HepG2 (cell line): ENCODE measurements at regions not wholly inside any gene's neighbourhood (a gene's known extent, or its start where the extent isn't known, plus 50 kb on each side); places are given as distances from the start of the nearest gene placed in this dataset.

Source experiments
- ATAC-seq: fragments of 200-7000 bp; cut with Tn5 transposase; 3 replicates; pipeline ENCODE4 v1.9.1; 2020; ENCODE audit warnings: mild to moderate bottlenecking, moderate library complexity
- BruUV-seq: library from RNA; stranded (reverse); fragments of 400-500 nt; replicated peaks from 2 replicates; lab custom pipeline; 2021; lab: Mats Ljungman, UMichigan
- CTCF ChIA-PET: fragments of 300-600 bp; formaldehyde crosslinking; extraction: SDS; loops from one replicate; lab custom pipeline; 2021; ENCODE audit warnings: low total read pairs, inconsistent platforms, low intra/inter-chr PET ratio; lab: Yijun Ruan, JAX
- POLR2A ChIA-PET: fragments of 350-600 bp; sonication (Branson Sonifier 250); formaldehyde crosslinking; loops from one replicate; lab custom pipeline; 2020; ENCODE audit warnings: antibody characterized with exemption, inconsistent platforms; lab: Yijun Ruan, JAX
- DNase-seq: peaks from one replicate; pipeline ENCODE4 v3.0.0-alpha.2; 2015; ENCODE audit warnings: low spot score
- FAIRE-seq: peaks from 3 replicates; lab custom pipeline; 2011; peaks lifted over from hg19 to GRCh38; lab: Jason Lieb, UNC
- H2AFZ ChIP-seq: one replicate; pipeline ENCODE4 v1.6.1; 2011; ENCODE audit warnings: low read length, inconsistent platforms
- H3K27ac ChIP-seq: fragments of 300-600 bp; 3 replicates; pipeline ENCODE4 v1.8.0; 2011; ENCODE audit warnings: mixed run types, mild to moderate bottlenecking, mixed read lengths, low read length, inconsistent platforms; ENCODE audit not compliant: insufficient read depth; ENCODE audit errors: extremely low read length
- H3K27me3 ChIP-seq, 2 experiments: fragments of 200-600 bp in 1 of 2; 2 replicates in 1 of 2; 3 replicates in 1 of 2; pipeline versions ENCODE4 v1.6.0 to v1.8.0; 2011; ENCODE audit warnings: low read length in 2 of 2, mild to moderate bottlenecking in 2 of 2, moderate library complexity in 2 of 2, inconsistent platforms in 1 of 2; ENCODE audit not compliant: insufficient read depth in 2 of 2, control insufficient read depth in 1 of 2
- H3K36me3 ChIP-seq, 2 experiments: fragments of 200-600 bp in 1 of 2; replicated peaks in 1 of 2; 2 replicates in 1 of 2; 3 replicates in 1 of 2; pipeline versions ENCODE4 v1.5.1 to v1.8.0; 2011; ENCODE audit warnings: low read length in 2 of 2, inconsistent platforms in 1 of 2; ENCODE audit not compliant: insufficient read depth in 2 of 2, control insufficient read depth in 1 of 2
- H3K4me1 ChIP-seq: 2 replicates; pipeline ENCODE4 v1.5.1; 2012; ENCODE audit warnings: low read length, inconsistent platforms; ENCODE audit not compliant: insufficient read depth
- H3K4me2 ChIP-seq: 2 replicates; pipeline ENCODE4 v1.6.0; 2011; ENCODE audit warnings: low read depth, low read length, inconsistent platforms
- H3K4me3 ChIP-seq, 3 experiments: fragments of 200-600 bp in 1 of 3; sonication (generic), shearing (Covaris generic) in 1 of 3; replicated peaks in 1 of 3; 2 replicates each; pipeline ENCODE4 v1.5.1; 2011 to 2016; ENCODE audit warnings: low read length in 3 of 3, inconsistent platforms in 2 of 3, low read depth in 2 of 3, mild to moderate bottlenecking in 2 of 3, control low read depth in 1 of 3, mixed read lengths in 1 of 3; ENCODE audit not compliant: insufficient read depth in 1 of 3
- H3K79me2 ChIP-seq: one replicate; pipeline ENCODE4 v1.6.1; 2011; ENCODE audit warnings: low read length, inconsistent platforms; ENCODE audit not compliant: insufficient read depth
- H3K9ac ChIP-seq: 2 replicates; pipeline ENCODE4 v1.6.0; 2011; ENCODE audit warnings: mild to moderate bottlenecking, low read depth, low read length, inconsistent platforms; ENCODE audit not compliant: insufficient read depth
- H3K9me3 ChIP-seq: 2 replicates; pipeline ENCODE4 v1.5.1; 2012; ENCODE audit warnings: mild to moderate bottlenecking, low read length
- H4K20me1 ChIP-seq: 2 replicates; pipeline ENCODE4 v1.6.0; 2011; ENCODE audit warnings: inconsistent platforms, mild to moderate bottlenecking, low read length, moderate library complexity; ENCODE audit not compliant: insufficient read depth
- CREB1 ChIP-seq, 2 experiments: fragments of 450-650 bp in 1 of 2; IDR thresholded peaks; 2 replicates each; pipeline ENCODE4 v1.6.1; 2016 to 2017; ENCODE audit warnings: control low read depth in 1 of 2, mild to moderate bottlenecking in 1 of 2, missing compliant biosample characterization in 1 of 2, missing genetic modification characterization in 1 of 2
- HMGA1 ChIP-seq: sonication (generic); formaldehyde crosslinking; conservative IDR thresholded peaks from 2 replicates; pipeline ENCODE4 v1.4.0; 2020; ENCODE audit warnings: missing genetic modification reagents
- HMGXB4 ChIP-seq, 2 experiments: sonication (generic) in 1 of 2; formaldehyde crosslinking in 1 of 2; IDR thresholded peaks; 2 replicates each; pipeline versions ENCODE4 v1.4.0 to v1.6.1; 2018 to 2020; ENCODE audit warnings: missing genetic modification reagents in 2 of 2, borderline replicate concordance in 1 of 2, low read depth in 1 of 2, mild to moderate bottlenecking in 1 of 2, missing biosample characterization in 1 of 2
- KDM3A ChIP-seq: IDR thresholded peaks from 2 replicates; pipeline ENCODE4 v1.6.1; 2018; ENCODE audit warnings: low read depth, missing compliant biosample characterization
- MAZ ChIP-seq, 2 experiments: sonication (generic) in 1 of 2; formaldehyde crosslinking in 1 of 2; IDR thresholded peaks; 2 replicates each; pipeline versions ENCODE4 v1.5.0 to v1.6.1; 2012 to 2020; ENCODE audit warnings: low read depth in 2 of 2, mild to moderate bottlenecking in 2 of 2, borderline replicate concordance in 1 of 2, improper control_type of control experiment in 1 of 2, low read length in 1 of 2, missing genetic modification reagents in 1 of 2, moderate library complexity in 1 of 2
- RFX3 ChIP-seq: IDR thresholded peaks from 2 replicates; pipeline ENCODE4 v1.6.1; 2016; ENCODE audit warnings: missing biosample characterization, missing genetic modification reagents
- RXRB ChIP-seq: IDR thresholded peaks from 2 replicates; pipeline ENCODE4 v1.6.1; 2016; ENCODE audit warnings: borderline replicate concordance, missing genetic modification reagents, missing compliant biosample characterization
- TMF1 ChIP-seq: sonication (generic); formaldehyde crosslinking; IDR thresholded peaks from 2 replicates; pipeline ENCODE4 v1.8.1; 2022; ENCODE audit warnings: low read depth, missing genetic modification reagents
- ZFP41 ChIP-seq: sonication (generic); formaldehyde crosslinking; IDR thresholded peaks from 2 replicates; pipeline ENCODE4 v1.4.0; 2020; ENCODE audit warnings: mild to moderate bottlenecking, missing genetic modification reagents, borderline replicate concordance
- ZNF121 ChIP-seq: sonication (generic); formaldehyde crosslinking; IDR thresholded peaks from 2 replicates; pipeline ENCODE4 v1.5.0; 2020; ENCODE audit warnings: mild to moderate bottlenecking, missing genetic modification reagents
- ZNF232 ChIP-seq: sonication (generic); formaldehyde crosslinking; IDR thresholded peaks from 2 replicates; pipeline ENCODE4 v1.4.0; 2020; ENCODE audit warnings: missing genetic modification reagents, borderline replicate concordance
- ZNF260 ChIP-seq: sonication (generic); formaldehyde crosslinking; IDR thresholded peaks from 2 replicates; pipeline ENCODE4 v1.4.0; 2020; ENCODE audit warnings: missing genetic modification reagents, low read depth, mild to moderate bottlenecking, borderline replicate concordance
- ZNF263 ChIP-seq: sonication (generic); formaldehyde crosslinking; IDR thresholded peaks from 2 replicates; pipeline ENCODE4 v1.4.0; 2020; ENCODE audit warnings: missing genetic modification reagents
- ZNF34 ChIP-seq: sonication (generic); formaldehyde crosslinking; IDR thresholded peaks from 2 replicates; pipeline ENCODE4 v1.4.0; 2020; ENCODE audit warnings: mild to moderate bottlenecking, missing genetic modification reagents, borderline replicate concordance
- ZNF619 ChIP-seq: sonication (generic); formaldehyde crosslinking; IDR thresholded peaks from 2 replicates; pipeline ENCODE4 v1.4.0; 2020; ENCODE audit warnings: mild to moderate bottlenecking, missing genetic modification reagents
- ZNF639 ChIP-seq: conservative IDR thresholded peaks from 2 replicates; pipeline ENCODE4 v1.6.1; 2018; ENCODE audit warnings: missing genetic modification reagents
- ZNF691 ChIP-seq: sonication (generic); formaldehyde crosslinking; IDR thresholded peaks from 2 replicates; pipeline ENCODE4 v1.4.0; 2020; ENCODE audit warnings: missing genetic modification reagents, low read depth, mild to moderate bottlenecking, borderline replicate concordance
- ZNF776 ChIP-seq: sonication (generic); formaldehyde crosslinking; IDR thresholded peaks from 2 replicates; pipeline ENCODE4 v1.4.0; 2020; ENCODE audit warnings: mild to moderate bottlenecking, missing genetic modification reagents
- ZNF784 ChIP-seq: sonication (generic); formaldehyde crosslinking; IDR thresholded peaks from 2 replicates; pipeline ENCODE4 v1.5.1; 2020; ENCODE audit warnings: missing genetic modification reagents, mild to moderate bottlenecking, borderline replicate concordance
- ZSCAN31 ChIP-seq: sonication (generic); formaldehyde crosslinking; IDR thresholded peaks from 2 replicates; pipeline ENCODE4 v1.5.0; 2020; ENCODE audit warnings: low read depth, mild to moderate bottlenecking, missing genetic modification reagents
- WGBS: methylation state at CpG from one replicate; pipeline ENCODE4 v1.1.6; 2017; ENCODE audit warnings: low lambda C conversion rate; 5-methylcytosine and 5-hydroxymethylcytosine counted together
- in situ Hi-C: cut with HindIII; loops from 2 replicates; pipeline ENCODE4 v1.10.0; 2017; ENCODE audit warnings: low pct_unique_long_range_greater_than_20kb; ENCODE audit not compliant: extremely low pct_ligation_motif_present
- intact Hi-C: fragments of 100-400 bp; cut with micrococcal nuclease; formaldehyde crosslinking; loops from one replicate; pipeline ENCODE4 v1.10.0; 2022; ENCODE audit not compliant: unreplicated experiment

GRCh38 chrX:8403988-8404387 lies 60.6 kb upstream of the VCX3B start (continued):
- TF ChIP-seq TMF1 (CRISPR knock-in tag) (no peak), ZNF784 (no peak)

- Histone ChIP-seq H3K4me2 (no peak overlapping the region), H3K79me2 (no peaks in the 10 kb centered on the region), H3K4me3 (no peak overlapping the region), H2AFZ (no peak overlapping the region), H3K36me3 (no peaks in the 10 kb centered on the region), H3K9me3 (no peaks in the 10 kb centered on the region), H3K9ac (no peak overlapping the region), H3K4me1 (no peaks in the 10 kb centered on the region), H3K27ac (no peak overlapping the region), H4K20me1 (no peaks in the 10 kb centered on the region), H3K27me3 (no peaks in the 10 kb centered on the region)
- intact Hi-C loops: no loop called here
- POLR2A ChIA-PET: no interaction called here
- FAIRE-seq (no peak), DNase-seq (no peak), ATAC-seq (no peak)
- no TSS peak for BruUV-seq
- CTCF ChIA-PET: no interaction called here
- WGBS: 33% methylated on average over 4 of the region's 6 CpGs
- in situ Hi-C loops: no loop called here
- TF ChIP-seq ZNF34 (CRISPR knock-in tag): no peak
- TF ChIP-seq MAZ (IDR thresholded peaks at IDR 0.05; ENCODE audit: borderline replicate concordance, low read depth, low read length): no peak
- TF ChIP-seq MAZ (CRISPR knock-in tag; IDR thresholded peaks at IDR 0.05; ENCODE audit: low read depth): no peak
- TF ChIP-seq ZNF121 (CRISPR knock-in tag): no peak
- no peak for TF ChIP-seq HMGXB4 (CRISPR knock-in tag; IDR thresholded peaks at IDR 0.05; ENCODE audit: borderline replicate concordance in 1 of 2, low read depth in 1 of 2)
- TF ChIP-seq ZNF619 (CRISPR knock-in tag): no peak
- no peak for TF ChIP-seq ZNF639 (CRISPR knock-in tag)
- no peak for TF ChIP-seq HMGA1
- TF ChIP-seq ZFP41 (CRISPR knock-in tag): no peak
- TF ChIP-seq CREB1 (IDR thresholded peaks at IDR 0.05): no peak
- no peak for TF ChIP-seq CREB1 (CRISPR knock-in tag; IDR thresholded peaks at IDR 0.05)
- TF ChIP-seq ZNF260 (CRISPR knock-in tag): no peak
- TF ChIP-seq ZNF263 (CRISPR knock-in tag): no peak
- TF ChIP-seq ZNF232 (CRISPR knock-in tag): no peak
- TF ChIP-seq RXRB (CRISPR knock-in tag): no peak
- TF ChIP-seq KDM3A (CRISPR knock-in tag): no peak
- TF ChIP-seq ZNF776 (CRISPR knock-in tag): no peak
- no peak for TF ChIP-seq ZNF691 (CRISPR knock-in tag)
- TF ChIP-seq RFX3 (CRISPR knock-in tag): no peak
- TF ChIP-seq ZSCAN31 (CRISPR knock-in tag): no peak
These were observed 60.2 kb upstream of the VCX3B start for GRCh38 chrX:8404471-8404870.
